UCSD-AML1 (cell line): ENCODE measurements at regions not wholly inside any gene's neighbourhood (a gene's known extent, or its start where the extent isn't known, plus 50 kb on each side); places are given as distances from the start of the nearest gene placed in this dataset.

Experiments used
- DNase-seq: peaks from one replicate; lab custom pipeline; 2025; ENCODE audit not compliant: unreplicated experiment; lab: John Stamatoyannopoulos, UW

- DNase-seq: no peak
These were observed 599.8 kb downstream of the AJAP1 start for GRCh38 chr1:5254131-5254725.

DNA sequence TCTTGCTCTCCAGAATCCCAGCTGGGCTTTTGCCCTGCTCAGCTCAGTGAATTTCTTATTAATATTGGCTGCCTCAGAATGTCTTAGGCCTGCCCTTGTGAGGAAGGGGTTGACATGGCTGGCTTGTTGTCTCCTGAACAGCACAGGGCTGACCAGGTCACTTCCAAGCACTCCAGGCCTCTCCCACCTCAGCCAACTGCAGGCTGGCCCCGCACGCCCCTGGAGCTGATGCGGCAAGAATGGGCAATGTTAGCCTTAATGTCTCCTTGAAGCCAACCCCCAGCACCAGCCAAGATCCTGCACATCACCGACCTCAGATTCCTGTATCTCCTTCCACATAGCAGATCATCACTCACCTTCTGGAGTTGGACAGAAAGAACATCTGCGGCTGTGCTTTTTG, 598.6 kb downstream of the AJAP1 start:
- no peak for DNase-seq

GRCh38 chr1:5250336-5250735, 595.9 kb downstream of the AJAP1 start:
- DNase-seq: no peak

- no peak for DNase-seq
These were observed 590.9 kb downstream of the AJAP1 start for GRCh38 chr1:5245348-5245747.

- no peak for DNase-seq
These were observed 590.3 kb downstream of the AJAP1 start for GRCh38 chr1:5244631-5245285.

DNA sequence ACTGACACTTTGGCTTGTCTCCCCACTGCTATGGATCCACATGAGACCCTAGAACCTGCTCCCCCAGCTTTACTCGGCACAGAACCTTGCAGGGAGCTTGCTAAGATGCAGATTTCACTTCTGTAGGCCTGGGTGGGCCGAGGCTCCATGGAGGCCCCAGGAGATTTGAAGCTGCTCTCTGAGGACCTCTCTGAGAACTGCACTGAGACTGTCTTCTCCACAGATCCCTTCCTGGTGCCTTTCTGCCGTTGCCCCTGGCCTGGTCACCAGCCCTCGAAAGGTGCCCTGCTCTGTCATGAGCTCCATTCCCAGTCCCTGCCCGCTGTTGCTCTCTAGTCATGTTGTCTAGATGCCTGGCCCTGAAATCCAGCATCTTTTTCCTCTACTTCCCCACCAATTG, 588.4 kb downstream of the AJAP1 start:
- DNase-seq: no peak

DNA sequence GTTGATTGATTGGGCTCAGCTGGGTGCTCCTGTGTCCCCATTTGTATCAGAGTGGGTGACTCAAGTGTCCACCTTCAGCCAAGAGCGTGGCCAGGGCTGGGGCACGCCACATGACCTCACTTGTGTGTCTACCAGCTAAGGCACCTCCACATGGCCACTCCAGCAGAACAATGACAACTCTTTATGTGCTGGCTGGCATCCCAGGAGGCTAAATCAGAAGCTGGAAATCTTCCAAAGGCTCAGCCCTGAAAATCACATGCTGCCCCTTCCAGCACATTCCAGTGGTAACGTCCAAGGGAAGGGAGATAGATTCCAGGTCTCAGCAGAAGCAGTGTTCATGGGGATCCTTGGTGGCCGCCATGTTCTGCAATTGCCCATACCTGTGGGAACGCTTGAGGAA, 585.5 kb downstream of the AJAP1 start:
- DNase-seq: no peak

DNA sequence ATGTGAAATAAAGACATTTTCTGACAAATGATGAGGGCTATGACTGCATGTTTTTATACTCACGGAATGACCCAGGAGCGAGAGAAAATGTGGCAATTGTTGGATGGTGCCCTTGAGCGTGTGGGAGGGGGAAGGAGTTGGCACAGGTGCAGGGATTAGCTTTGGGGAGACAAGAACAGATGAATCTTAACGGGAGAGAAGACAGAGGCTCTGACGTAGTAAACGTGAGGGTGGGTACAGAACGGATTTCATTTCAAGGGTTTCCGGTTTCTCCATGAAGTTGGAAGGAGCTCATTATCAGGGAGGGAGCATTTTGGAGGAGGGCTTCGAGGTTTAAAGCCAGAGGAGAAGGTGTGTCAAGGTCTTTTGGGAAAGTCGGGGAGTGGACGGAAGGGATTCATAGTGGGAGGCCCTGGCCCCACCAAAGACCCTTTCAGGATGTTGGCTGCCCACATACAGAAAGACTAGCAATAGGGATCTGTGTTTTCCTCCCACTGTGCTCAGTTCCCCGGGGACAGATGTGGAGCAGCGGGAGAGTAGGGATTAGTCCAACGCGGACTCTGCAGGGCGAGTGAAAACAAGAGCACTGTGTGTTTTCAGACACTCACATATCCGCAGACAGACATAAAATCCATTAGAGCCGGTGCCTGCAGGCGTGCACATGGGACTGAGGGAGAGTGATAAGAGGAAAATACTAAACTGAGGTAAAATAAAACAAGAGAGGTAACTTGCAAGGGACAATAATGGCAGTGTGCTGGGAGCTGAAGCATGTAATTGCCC, 584.1 kb downstream of the AJAP1 start:
- no peak for DNase-seq

DNA sequence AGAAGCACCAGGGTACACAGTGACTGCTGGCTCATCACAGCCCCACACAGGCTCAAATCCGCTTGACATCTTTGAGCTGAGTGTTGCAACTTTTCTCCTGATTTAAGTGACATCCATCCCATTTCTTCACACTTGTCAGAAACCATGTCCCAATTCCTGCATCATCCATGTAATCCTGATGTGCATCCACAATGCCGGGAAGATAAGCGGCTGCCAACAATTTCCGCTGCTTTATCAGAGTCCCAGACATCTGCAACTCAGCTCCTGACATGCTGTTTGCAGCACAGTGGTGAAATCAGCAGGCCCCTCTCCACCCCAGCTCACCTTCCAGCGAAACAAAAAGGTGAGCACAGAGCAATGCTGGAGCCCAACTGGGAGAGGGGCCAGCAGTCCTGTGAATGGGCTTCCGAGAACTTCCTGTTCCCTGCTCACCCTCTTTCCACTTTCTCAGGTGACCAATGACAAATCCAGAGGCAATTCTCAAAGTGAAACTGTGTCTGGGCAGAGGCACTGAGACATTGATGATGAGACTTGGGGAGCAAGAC, 581.0 kb downstream of the AJAP1 start:
- DNase-seq: no peak

DNA sequence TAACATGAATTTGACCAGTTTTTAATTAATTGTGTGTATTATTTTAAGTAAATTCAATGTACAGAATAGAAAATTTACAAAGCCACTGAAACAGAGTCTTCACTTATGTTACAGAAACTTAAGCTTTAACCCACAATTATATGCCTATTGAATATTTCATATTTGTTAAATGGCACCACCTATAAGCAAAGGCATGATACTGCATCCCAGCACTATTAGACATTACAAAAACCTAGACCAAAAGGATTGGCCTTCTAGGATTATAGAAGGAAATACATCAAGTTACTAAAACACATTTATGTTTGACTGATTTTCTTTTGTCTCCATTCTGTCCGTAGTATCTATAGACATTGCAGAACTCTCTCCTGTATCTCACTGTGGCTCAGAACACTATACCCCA, 578.1 kb downstream of the AJAP1 start:
- DNase-seq: no peak

GRCh38 chr1:5231541-5232315, 577.3 kb downstream of the AJAP1 start:
- DNase-seq: no peak

DNA sequence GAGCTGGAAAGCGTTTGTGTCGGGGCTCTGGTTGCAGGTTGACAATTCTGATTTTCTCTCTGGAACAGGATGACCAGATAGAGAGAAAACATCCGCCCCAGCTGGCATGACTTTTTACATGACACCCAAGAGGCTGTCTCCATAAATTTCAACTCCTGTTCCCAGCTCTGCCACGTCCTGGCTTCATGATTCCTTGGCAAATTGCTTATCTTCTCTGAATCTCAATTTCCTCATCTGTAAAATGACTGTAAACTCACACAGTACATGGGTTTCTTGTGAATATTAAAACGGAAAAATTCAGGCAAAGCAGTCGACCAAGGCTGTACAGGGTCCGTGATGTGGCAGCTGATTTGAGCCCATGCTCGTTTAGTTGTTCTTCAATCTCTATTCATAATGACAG, 572.7 kb downstream of the AJAP1 start:
- no peak for DNase-seq

DNA sequence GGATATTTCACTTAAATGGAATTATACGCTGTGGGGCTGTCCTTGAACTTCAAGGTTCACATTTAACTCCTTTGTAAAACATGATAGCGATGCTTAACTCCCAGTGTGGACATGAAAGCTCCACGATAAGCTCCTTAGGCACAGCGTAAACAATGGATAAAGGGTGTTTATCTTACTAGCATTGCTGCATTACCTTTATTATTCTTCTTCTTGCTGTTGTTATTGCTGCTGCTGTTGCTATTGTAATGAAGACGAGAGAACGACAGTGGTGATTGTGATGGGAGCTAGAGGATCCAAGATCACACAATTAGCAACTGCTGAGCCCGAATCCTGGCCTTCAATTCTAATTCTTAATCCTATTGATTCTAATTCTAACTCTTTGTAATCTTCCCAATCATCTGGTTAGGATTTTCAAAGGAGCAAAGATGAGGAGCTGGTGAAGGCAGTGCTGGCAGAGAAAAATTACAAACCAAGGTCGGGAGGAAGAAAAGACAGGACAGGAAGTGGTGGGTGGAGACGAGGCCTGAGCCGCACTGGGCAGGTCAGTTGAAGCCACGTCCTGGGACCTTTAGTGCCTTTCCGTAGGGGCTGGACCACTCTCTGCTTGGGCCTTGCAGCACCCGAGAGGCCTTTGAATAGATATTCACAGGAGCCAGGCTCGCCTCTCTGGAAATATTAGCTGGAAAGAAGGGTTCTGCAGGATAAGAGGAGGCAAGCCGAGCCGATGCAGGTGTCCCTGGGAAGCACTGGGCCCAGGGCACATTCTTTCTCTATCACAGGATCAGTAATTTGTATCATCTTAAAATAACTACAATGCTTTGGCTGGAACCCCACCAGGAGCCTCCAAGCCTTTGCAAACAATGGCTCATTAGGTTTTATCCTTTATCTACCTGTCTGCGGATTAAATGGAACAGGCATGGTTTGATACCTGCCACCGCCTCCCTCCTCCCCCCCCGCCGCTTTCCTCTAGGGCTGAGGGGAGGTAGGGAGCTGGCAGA, 571.6 kb downstream of the AJAP1 start:
- DNase-seq: no peak

DNA sequence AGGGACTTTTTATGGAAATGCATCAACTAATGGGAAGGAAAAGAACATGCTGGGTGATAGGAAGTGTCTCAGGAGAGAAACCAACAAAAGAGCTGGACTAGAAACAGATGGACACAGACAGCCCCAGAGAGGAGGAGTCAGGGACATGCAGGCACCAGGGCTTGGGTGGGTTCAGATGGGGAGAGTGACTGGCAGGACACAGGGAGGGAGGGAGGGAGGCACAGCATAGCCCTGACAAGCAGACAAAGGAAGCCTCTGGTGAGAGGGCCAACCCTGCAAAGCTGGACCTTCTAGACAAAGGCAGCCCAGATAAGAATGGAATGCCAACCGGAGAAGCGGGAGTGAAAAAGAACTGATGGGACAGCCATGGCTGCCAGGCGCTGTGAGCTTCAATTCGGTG, 568.8 kb downstream of the AJAP1 start:
- no peak for DNase-seq

- DNase-seq: no peak
These were observed 568.2 kb downstream of the AJAP1 start for GRCh38 chr1:5222626-5223025.

DNA sequence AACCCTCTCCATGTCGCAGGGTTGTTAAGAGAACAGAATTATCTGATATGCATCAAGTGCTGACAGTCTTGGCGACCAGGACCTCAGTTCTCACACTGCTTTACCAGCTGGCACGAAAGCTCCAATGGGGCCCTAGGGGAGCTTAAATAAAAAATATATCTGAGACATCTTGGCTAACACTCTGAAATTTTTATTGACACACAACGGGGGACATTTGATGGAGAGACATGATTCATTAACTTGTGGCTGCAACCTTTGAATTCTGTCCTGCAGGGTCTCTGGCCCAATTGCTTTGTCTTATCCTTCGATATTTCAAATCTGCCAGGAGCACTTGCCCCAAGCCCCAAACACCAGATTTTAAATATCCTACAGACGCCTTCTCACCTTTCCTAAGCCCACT, 567.0 kb downstream of the AJAP1 start:
- no peak for DNase-seq

DNA sequence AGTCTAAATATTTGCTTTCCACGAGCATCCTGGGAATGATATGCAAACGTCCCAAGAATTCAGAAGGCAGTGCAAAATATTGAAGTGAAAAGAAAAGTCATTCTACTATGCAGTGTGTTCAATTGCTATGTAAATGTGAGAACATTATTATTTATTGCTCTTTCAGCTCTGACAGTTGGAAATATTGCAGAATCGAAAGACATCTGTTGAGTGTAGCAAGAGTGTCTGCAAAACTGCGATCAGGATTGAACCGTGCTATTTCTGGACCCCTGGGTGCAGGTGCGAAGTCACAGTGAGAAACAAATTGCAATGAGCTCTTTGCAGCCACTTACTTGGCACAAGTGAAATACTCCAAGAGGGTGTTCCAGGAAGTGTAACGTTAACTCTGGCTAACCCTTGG, 566.4 kb downstream of the AJAP1 start:
- no peak for DNase-seq

GRCh38 chr1:5220421-5220820, 566.0 kb downstream of the AJAP1 start:
- no peak for DNase-seq

DNA sequence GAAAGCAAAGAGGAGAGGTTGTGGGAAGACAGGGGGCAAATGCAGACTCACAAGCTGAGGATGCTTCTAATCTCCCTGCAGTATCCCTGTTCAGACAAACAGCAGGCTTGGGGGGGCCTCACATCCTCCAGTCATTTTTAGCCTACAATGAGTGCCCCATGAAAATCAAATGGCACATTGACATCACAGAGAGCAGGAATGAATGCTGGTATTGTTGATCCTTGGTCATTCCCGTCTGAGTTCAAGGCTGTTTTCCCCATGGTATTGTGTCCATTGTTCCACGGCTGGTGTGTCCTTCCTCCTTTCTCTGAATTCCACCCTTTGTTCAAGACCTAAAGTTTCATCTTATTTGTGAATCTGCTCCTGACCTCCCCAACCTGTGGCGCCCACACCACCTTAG, 545.6 kb downstream of the AJAP1 start:
- DNase-seq: no peak

- DNase-seq: no peak
These were observed 543.9 kb downstream of the AJAP1 start for GRCh38 chr1:5198328-5198727.
